ENCODE measurements at regions not wholly inside any gene's neighbourhood (a gene's known extent, or its start where the extent isn't known, plus 50 kb on each side); places are given as distances from the start of the nearest gene placed in this dataset.

GRCh38 chr11:95388086-95388485 is 157.1 kb upstream of the SESN3 start:
- no peak for TF ChIP-seq CTCF (IDR thresholded peaks at IDR 0.05 in 8 of 11, conservative IDR thresholded peaks at IDR 0.05 in 3 of 11)
- TF ChIP-seq POLR2AphosphoS5 (IDR thresholded peaks at IDR 0.05) = no peak
- TF ChIP-seq POLR2A (IDR thresholded peaks at IDR 0.05) = no peak

Measured in spleen (tissue), 7 donors.